ENCODE measurements at regions not wholly inside any gene's neighbourhood (a gene's known extent, or its start where the extent isn't known, plus 50 kb on each side); places are given as distances from the start of the nearest gene placed in this dataset.

- Mint-ChIP-seq H3K4me1 (peaks cover 32% of the 10 kb centered on the region), H3K27ac (no peak overlapping the region), H3K9me3 (no peaks in the 10 kb centered on the region), H3K36me3 (ENCODE audit: low read depth) (no peaks in the 10 kb centered on the region), H3K27me3 (ENCODE audit: low read depth, poor library complexity) (peaks cover 2% of the 10 kb centered on the region), H3K4me3 (no peak overlapping the region)
- DNase-seq, result no peak
- TF ChIP-seq, protein P1, sequence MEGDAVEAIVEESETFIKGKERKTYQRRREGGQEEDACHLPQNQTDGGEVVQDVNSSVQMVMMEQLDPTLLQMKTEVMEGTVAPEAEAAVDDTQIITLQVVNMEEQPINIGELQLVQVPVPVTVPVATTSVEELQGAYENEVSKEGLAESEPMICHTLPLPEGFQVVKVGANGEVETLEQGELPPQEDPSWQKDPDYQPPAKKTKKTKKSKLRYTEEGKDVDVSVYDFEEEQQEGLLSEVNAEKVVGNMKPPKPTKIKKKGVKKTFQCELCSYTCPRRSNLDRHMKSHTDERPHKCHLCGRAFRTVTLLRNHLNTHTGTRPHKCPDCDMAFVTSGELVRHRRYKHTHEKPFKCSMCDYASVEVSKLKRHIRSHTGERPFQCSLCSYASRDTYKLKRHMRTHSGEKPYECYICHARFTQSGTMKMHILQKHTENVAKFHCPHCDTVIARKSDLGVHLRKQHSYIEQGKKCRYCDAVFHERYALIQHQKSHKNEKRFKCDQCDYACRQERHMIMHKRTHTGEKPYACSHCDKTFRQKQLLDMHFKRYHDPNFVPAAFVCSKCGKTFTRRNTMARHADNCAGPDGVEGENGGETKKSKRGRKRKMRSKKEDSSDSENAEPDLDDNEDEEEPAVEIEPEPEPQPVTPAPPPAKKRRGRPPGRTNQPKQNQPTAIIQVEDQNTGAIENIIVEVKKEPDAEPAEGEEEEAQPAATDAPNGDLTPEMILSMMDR (IDR thresholded peaks at IDR 0.05), result no peak
Observed at GRCh38 chr10:24039897-24040296, 169.0 kb upstream of the KIAA1217 start.

GRCh38 chr10:24041034-24041433, 167.9 kb upstream of the KIAA1217 start:
- TF ChIP-seq, protein P1 (IDR thresholded peaks at IDR 0.05), result no peak
- no peak overlapping the region for H3K4me3 Mint-ChIP-seq
- DNase-seq, result no peak
- H3K27ac Mint-ChIP-seq, result no peak overlapping the region
- H3K36me3 Mint-ChIP-seq (ENCODE audit: low read depth), result no peaks in the 10 kb centered on the region
- H3K9me3 Mint-ChIP-seq, result no peaks in the 10 kb centered on the region
- H3K4me1 Mint-ChIP-seq, result peaks cover 20% of the 10 kb centered on the region
- H3K27me3 Mint-ChIP-seq (ENCODE audit: low read depth, poor library complexity), result peaks cover 2% of the 10 kb centered on the region

GRCh38 chr10:24041834-24042233, 167.1 kb upstream of the KIAA1217 start:
- Mint-ChIP-seq H3K27ac (no peak overlapping the region), H3K4me3 (no peak overlapping the region), H3K36me3 (ENCODE audit: low read depth) (no peaks in the 10 kb centered on the region), H3K27me3 (ENCODE audit: low read depth, poor library complexity) (peaks cover 2% of the 10 kb centered on the region), H3K4me1 (peaks cover 24% of the 10 kb centered on the region), H3K9me3 (no peaks in the 10 kb centered on the region)
- TF ChIP-seq, protein P1 (IDR thresholded peaks at IDR 0.05), result no peak
- DNase-seq, result no peak

GRCh38 chr10:24042884-24043283, 166.1 kb upstream of the KIAA1217 start:
- Mint-ChIP-seq H3K4me1 (peaks cover 29% of the 10 kb centered on the region), H3K4me3 (no peak overlapping the region), H3K9me3 (no peaks in the 10 kb centered on the region), H3K27ac (no peak overlapping the region), H3K27me3 (ENCODE audit: low read depth, poor library complexity) (peaks cover 2% of the 10 kb centered on the region), H3K36me3 (ENCODE audit: low read depth) (no peaks in the 10 kb centered on the region)
- DNase-seq, result no peak
- TF ChIP-seq, protein P1 (IDR thresholded peaks at IDR 0.05), result no peak

- Mint-ChIP-seq H3K9me3 (peaks cover 14% of the 10 kb centered on the region), H3K4me1 (peaks cover 27% of the 10 kb centered on the region), H3K4me3 (no peak overlapping the region), H3K36me3 (ENCODE audit: low read depth) (no peaks in the 10 kb centered on the region), H3K27ac (no peak overlapping the region), H3K27me3 (ENCODE audit: low read depth, poor library complexity) (peaks cover 2% of the 10 kb centered on the region)
- TF ChIP-seq, protein P1 (IDR thresholded peaks at IDR 0.05), result no peak
- no peak for DNase-seq
Observed at GRCh38 chr10:24046060-24046459, 162.9 kb upstream of the KIAA1217 start.

GRCh38 chr10:24047176-24047575, 161.8 kb upstream of the KIAA1217 start:
- peak overlapping the region; percentile 55 for H3K27ac Mint-ChIP-seq
- TF ChIP-seq, protein P1 (IDR thresholded peaks at IDR 0.05), result no peak
- H3K36me3 Mint-ChIP-seq (ENCODE audit: low read depth), result no peaks in the 10 kb centered on the region
- peaks cover 2% of the 10 kb centered on the region for H3K27me3 Mint-ChIP-seq (ENCODE audit: low read depth, poor library complexity)
- peaks cover 24% of the 10 kb centered on the region for H3K9me3 Mint-ChIP-seq
- no peak overlapping the region for H3K4me3 Mint-ChIP-seq
- H3K4me1 Mint-ChIP-seq, result peaks cover 16% of the 10 kb centered on the region
- no peak for DNase-seq
